DMS 273 treated with DMSO at 0.1 percent for 48 hours (cell line): ENCODE measurements at regions not wholly inside any gene's neighbourhood (a gene's known extent, or its start where the extent isn't known, plus 50 kb on each side); places are given as distances from the start of the nearest gene placed in this dataset.
"Not testable (repeated sequence)": the region's sequence is repeated elsewhere in the genome, so short reads cannot be mapped to it uniquely, and the experiment has no call there.

Source experiments
- DNase-seq: peaks from one replicate; lab custom pipeline; 2025; lab: John Stamatoyannopoulos, UW

DNA sequence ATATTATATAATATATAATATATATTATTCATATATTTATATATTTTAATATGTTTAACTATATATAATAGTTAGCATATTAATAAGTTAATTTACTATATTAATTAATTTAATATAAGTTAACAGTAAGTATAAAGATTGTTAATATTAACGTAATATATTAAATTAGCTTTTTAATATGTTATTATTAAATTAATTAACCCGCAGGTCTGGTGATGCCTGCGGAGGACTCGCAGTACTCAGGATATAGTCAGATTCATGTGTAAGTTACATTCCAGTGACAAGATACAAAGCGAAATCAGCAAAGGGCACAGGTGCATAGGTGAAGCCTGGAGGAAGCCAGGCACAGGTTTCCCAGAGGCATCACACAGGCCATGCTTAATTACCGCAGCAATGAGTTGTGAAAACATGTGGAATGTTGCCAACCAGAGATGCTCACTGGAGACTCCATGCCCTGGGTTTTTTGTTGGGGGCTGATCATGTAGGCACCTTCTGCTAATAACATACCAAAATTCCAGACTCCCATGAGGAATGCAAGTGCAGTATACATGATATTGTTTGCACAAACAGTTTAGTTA, 130.4 kb upstream of the MPHOSPH6 start:
- no peak for DNase-seq

DNA sequence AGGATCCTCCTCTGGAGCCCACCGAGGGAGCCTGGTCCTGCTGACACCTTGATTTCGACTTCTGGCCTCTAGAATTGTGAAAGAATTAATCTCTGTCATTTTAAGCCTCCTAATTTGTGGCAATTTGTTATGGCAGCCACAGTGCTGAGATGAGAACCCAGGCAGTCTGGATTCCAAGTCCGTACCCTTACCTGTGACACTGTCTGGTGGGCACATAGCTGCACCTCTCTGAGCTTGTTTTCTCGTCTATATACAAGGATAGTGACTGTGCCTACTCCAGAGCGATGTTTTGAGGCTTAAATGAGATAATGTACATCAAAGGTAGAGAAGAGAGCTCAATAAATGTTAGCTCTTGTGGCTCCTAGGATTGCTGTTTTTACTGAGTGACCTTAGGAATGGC, 128.4 kb upstream of the MPHOSPH6 start:
- no peak for DNase-seq

DNA sequence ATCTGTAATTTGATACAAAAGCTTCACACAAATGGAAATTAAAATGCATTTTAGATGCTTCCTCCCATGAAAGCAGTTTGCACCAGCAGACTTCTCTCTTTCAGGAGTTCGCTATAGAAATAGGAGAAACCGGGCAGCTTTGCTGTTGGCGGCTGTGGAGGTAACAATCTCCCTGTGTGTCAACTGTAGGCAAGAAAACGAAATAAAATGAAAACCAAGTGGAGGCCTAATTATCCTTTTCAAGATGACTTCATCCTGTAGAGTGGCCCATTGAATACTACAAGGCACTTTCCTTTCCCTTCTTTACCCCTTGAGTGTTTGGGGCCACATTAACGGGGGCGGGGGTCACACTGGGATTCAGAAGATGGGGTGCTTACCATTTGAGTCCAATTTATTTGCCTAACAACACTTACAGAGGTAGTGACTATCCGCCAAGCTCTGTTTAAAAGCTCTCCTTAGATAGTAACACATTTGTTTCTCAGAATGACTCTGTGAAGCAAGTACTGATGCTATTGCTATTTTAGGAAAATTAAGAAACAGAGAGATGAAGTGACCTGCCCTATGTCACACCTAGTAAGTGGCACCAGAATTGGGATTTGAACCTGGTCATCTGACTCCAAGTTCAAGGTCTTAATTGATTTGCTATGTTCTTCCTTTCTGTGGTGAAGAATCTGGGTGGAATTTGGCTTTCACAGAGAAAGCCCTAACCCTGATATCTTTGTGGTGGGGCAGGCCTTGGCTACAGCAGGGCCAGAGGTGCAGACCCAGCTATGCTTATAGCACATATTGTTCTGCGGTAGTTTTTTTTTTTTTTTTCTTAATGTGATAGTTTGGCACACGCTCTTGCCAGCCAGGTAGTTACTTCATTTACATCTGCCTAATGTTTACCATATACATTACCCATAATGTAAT, 125.5 kb upstream of the MPHOSPH6 start:
- DNase-seq, result no peak

DNA sequence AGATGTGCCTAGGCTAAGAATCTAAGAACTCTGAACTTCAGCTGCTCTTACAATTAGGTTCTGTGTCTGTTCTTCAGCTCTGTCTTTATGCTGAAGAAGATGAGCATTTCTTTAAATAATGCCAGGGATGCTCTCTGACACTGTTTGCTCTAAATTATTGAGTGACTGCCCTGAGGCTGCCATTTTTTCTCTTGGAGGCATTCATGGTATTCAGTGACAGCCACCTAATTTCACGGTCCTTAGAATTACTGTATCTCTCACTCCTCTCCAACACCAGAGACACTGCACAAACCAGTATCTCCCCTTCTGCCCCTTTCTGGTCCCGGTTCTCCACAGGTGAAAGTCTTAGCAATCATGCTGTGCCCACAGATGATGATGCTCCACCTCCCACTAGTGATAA, 123.6 kb upstream of the MPHOSPH6 start:
- DNase-seq, result no peak

- no peak for DNase-seq
Observed at GRCh38 chr16:82287937-82288336, 117.9 kb upstream of the MPHOSPH6 start.

- no peak for DNase-seq
Observed at GRCh38 chr16:82282662-82283061, 112.6 kb upstream of the MPHOSPH6 start.

DNA sequence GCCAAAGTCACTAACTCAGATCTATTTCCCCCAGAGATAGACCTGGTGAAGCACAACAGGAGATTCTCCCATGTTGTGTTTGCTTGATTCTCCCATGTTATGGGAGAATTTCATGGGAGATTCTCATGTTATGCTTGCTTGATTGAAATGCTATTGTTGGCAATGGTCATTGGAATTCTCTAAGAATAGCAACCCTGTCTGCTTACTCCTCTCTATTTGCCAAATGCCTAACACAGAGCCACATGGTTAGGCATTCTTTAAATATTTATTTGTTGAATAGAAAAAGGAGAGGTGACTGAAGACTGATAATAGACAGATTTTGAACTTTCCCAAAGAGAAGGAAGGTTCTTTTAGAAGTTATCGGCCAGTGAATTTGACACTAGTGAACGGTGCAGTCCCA, 111.5 kb upstream of the MPHOSPH6 start:
- no peak for DNase-seq

GRCh38 chr16:82280867-82281266, 110.8 kb upstream of the MPHOSPH6 start:
- no peak for DNase-seq

DNA sequence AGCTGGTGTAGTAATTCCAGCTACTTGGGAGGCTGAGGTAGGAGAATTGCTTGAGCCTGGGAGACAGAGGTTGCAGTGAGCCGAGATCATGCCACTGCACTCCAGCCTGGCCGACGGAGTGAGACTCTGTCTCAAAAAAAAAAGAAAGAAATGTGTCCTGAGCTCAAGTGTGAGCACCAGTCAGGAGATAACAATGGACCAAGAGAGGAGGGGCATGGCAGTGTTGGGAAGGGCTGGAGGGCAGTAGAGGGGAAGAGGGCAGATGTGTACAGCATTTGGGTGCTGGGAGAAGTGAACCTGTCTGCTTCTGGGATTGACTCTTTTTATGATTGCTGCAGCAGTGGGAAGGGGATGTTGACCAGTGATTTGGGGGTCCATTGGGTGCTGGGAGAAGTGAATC, 105.3 kb upstream of the MPHOSPH6 start:
- not testable (repeated sequence) for DNase-seq

GRCh38 chr16:82271636-82272035, 101.6 kb upstream of the MPHOSPH6 start:
- no peak for DNase-seq

GRCh38 chr16:82267675-82268074, 97.7 kb upstream of the MPHOSPH6 start:
- not testable (repeated sequence) for DNase-seq

DNA sequence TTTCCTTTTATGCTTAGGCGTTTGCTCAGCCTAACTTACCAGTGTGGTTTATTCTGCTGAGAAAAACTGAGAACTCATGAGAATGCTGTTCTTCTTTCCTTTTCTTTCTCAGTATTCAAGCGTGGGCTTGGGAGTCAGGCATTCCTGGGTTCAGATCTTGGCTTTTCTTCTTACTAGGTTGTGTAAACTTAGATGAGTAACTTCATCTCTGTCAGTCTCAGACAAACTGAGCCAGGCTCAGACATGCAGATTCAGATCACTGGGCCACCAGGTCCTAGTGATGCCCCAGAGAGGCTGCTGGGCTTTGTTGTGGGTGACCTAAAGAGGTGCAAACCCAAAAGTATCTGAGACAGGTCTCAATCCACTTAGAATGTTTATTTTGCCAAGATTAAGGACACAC, 95.8 kb upstream of the MPHOSPH6 start:
- DNase-seq, result no peak

DNA sequence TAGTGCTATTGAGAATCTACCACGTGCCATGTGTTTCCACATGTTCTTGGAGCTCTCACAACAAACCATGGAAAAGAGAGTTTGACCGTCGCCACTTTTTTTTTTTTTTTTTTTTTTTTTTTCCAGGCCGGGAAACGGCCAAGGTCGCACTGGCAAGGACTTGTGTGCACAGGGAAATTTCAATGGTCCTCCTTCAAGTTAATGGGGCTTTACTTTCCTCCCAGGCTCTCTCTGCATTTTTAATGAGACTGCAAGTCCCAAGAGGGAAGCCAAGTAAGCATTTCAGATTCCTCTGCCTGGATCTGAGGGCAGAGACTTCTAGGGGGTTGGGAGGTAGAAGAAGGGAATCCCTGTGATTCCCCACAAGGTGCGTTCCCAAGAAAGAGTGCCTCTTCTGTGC, 94.7 kb upstream of the MPHOSPH6 start:
- no peak for DNase-seq

DNA sequence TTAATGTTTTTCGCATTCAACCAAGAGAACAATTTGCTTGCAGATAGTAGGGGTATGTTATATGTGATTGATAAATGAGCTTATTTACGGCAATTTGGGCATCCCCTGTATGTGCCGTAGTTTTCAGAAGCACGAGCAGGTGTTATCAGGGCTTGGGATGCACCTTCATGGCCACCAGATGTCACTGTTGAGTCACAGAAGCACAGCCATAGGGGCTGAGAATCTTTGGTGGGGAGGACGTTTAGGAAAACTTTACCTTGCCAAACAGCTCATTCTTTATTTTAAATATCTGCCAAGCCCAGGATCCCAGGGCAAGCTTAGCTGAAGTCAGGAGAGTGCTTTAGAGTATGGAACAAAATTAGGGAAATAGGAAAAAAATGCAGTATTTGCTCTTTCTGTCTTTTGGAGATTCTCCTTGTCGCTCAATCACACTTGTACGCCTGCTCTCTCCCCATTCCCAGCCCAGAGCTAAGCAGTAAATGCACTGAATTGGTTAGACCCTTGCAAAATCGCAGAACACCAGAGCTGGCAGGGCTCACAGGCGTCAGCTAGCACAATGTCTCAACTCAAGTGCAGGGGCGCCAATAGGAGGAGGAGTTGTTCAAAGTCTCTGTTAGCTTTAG, 93.6 kb upstream of the MPHOSPH6 start:
- no peak for DNase-seq

DNA sequence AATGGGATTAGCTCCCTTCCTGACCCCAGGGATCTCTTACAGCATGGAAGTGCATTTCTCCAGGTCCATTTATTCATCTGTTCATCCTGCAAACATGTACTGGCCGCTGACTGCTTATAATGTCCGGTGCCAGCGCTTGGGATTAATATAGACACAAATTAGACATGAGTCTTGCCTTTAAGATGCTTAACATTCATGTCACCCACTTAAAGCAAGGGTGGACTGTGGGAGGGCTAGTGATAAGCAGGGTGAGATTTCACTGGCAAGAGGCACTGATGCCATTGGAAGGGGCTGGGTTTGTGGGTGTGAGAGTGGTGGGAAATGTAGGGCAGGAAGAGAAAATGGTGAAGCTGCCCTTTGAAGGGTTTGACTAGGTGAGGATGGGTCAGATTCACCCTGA, 92.2 kb upstream of the MPHOSPH6 start:
- DNase-seq, result no peak

DNA sequence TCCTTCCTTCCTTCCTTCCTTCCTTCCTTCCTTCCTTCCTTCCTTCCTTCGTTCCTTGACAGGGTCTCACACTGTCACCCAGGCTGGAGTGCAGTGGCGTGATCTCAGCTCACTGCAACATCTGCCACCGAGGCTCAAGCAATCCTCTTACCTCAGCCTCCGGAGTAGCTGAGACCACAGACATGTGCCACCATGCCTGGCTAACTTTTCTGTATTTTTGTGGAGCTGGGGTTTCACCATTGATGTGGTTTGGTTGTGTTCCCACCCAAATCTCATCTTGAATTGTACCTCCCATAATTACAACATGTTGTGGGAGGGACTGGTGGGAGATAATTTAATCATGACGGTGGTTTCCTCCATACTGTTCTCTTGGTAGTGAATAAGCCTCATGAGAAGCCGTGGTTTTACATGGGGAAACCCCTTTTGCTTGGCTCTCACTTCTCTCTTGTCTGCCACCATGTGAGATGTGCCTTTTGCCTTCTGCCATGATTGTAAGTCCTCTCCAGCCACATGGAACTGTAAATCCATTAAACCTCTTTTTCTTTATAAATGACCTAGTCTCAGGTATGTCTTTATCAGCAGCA, 90.3 kb upstream of the MPHOSPH6 start:
- DNase-seq, result no peak

DNA sequence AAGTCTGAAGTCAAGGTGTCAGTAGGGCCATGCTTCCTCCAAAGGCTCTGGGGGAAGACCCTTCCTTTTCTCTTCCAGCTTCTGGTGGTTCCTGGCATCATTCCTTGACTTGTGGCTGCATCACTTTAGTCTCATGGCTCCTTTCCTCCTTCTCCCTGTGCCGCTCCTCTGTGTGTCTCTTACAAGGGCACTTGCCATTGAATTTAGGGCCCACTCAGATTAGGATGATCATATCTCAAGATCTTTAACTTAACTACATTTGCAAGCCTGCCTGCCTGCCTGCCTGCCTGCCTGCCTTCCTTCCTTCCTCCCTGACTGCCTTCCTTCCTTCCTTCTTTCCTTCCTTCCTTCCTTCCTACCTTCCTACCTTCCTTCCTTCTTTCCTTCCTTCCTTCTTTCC, 89.7 kb upstream of the MPHOSPH6 start:
- no peak for DNase-seq

GRCh38 chr16:82257990-82258389, 88.0 kb upstream of the MPHOSPH6 start:
- DNase-seq, result no peak

DNA sequence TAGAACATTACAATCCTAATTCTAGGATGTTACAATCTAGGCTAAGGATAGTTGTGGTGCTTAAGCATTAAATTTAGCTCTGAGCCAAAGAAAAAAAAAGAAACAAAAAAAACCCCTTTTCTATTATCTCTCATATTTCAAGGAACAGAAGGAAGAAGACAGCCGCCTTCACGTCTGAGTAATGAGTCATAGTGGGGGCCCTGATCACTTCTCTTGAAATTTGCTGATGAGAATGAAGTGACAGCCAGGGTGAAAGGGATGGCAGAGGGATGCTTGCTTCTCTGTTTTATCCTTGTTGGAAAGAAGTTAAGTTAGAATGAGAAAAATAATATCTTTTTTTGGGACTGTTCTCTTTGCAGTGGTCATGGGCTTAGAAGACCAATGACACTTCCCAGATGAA, 82.6 kb upstream of the MPHOSPH6 start:
- no peak for DNase-seq

DNA sequence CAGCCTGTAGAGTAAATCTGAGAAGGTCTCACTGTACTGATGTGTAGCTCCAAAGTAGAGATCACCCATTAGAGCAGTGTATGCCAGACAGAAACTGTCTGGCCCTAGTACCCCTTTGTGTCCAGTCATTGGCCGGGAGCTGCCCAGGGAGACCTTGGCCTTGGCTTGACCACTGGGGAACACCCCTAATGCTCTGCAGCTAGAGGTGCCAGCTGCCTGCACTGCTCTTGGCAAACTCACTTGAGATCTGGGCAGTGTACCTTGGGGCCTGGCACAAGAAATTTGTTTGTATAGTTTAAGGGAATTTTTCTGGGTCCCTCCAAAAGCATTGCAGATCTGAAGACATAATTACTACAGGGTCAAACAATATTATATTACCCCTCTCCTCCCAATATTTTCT, 78.7 kb upstream of the MPHOSPH6 start:
- DNase-seq, result no peak

DNA sequence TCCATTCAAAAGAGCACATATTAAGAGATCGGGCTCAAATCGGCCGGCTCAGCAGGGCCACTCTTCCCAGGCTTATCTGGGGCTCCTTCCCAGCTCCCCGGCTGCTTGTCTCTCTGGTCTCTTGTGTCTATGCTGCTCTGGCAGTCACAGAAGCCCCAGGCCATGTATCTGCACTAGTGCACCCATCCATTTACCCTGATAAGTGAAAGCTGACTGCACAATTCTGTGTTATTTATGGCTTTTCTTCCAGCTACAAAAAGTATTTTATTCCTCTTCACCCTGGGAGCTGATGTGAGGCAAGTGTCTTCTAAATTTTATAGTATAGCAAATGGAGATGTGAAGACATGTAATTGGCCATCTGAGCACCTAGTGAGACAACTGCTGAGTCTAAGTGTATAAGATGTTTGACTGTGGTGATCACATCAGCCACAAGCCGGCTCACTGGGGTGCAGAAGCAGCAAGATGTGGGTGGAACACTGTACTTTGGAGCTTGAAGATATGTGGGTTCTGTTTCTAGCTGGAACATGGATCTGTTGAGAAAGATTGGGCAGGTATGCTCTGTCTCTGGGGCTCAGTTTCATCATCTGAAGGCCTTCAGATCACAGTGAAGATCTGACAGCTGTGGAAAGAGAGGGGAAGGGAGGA, 78.1 kb upstream of the MPHOSPH6 start:
- no peak for DNase-seq

DNA sequence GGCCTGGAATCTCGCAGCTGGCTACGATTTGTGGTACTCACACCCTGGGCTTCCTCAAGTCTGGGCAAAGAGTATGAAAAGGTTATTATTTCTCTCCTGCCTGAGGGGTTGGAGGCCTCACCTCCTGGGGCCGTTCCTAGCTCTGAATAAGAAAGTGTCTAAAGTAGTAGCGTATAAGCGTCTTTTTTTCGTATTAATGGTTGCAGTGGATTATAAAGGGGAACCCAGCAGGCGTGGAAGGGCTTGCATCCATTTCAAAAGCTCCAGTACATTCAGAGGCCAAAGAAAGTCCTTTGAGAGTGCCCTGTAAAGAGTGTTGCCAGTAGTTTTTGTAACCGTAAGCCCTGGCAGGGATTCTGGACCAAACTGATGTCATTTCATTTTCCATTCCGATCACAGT, 72.2 kb upstream of the MPHOSPH6 start:
- DNase-seq, result no peak
